Esophagus (tissue), 2 donors: ENCODE measurements at regions not wholly inside any gene's neighbourhood (a gene's known extent, or its start where the extent isn't known, plus 50 kb on each side); places are given as distances from the start of the nearest gene placed in this dataset.

Experiments
- H3K27ac ChIP-seq, 2 donors: one replicate each; pipeline ENCODE4 v1.5.1; 2013; ENCODE audit warnings: low read depth in 2 of 2, mild to moderate bottlenecking in 2 of 2, inconsistent platforms in 1 of 2, low read length in 1 of 2, moderate library complexity in 1 of 2
- H3K27me3 ChIP-seq, 2 donors: one replicate each; pipeline ENCODE4 v1.6.1; 2013; ENCODE audit warnings: low read length in 2 of 2, control low read depth in 1 of 2, mild to moderate bottlenecking in 1 of 2; ENCODE audit not compliant: insufficient read depth in 2 of 2, control insufficient read depth in 1 of 2
- H3K36me3 ChIP-seq, 2 donors: one replicate each; pipeline ENCODE4 v1.6.1; 2013; ENCODE audit warnings: low read length in 1 of 2; ENCODE audit not compliant: control insufficient read depth in 2 of 2, insufficient read depth in 2 of 2
- H3K4me1 ChIP-seq, 2 donors: one replicate each; pipeline ENCODE4 v1.6.1; 2013; ENCODE audit warnings: low read length in 1 of 2; ENCODE audit not compliant: control insufficient read depth in 2 of 2, insufficient read depth in 2 of 2
- H3K4me3 ChIP-seq, 2 donors: one replicate each; pipeline ENCODE4 v1.5.1; 2013; ENCODE audit warnings: low read length in 2 of 2, mild to moderate bottlenecking in 2 of 2, low read depth in 1 of 2, moderate library complexity in 1 of 2
- H3K9me3 ChIP-seq, 2 donors: one replicate each; pipeline ENCODE4 v1.6.1; 2013; ENCODE audit warnings: mild to moderate bottlenecking in 2 of 2, low read depth in 1 of 2, low read length in 1 of 2, moderate library complexity in 1 of 2; ENCODE audit not compliant: control insufficient read depth in 2 of 2, insufficient read depth in 1 of 2
- WGBS, 2 donors: extraction: QIAGEN DNeasy Blood & Tissue Kit; methylation state at CpG; one replicate each; pipeline ENCODE4 v1.1.7; 2013; 5-methylcytosine and 5-hydroxymethylcytosine counted together
- donor health status: healthy with polysubstance abuse.
- donor health status: Bipolar disorder and iron deficiency.

- H3K4me3 ChIP-seq = no peak overlapping the region
- no peak overlapping the region for H3K27ac ChIP-seq
- H3K4me1 ChIP-seq = no peaks in the 10 kb centered on the region
- peaks cover 0 to 1% of the 10 kb centered on the region in 2 donors for H3K27me3 ChIP-seq
- no peaks in the 10 kb centered on the region for H3K36me3 ChIP-seq
- H3K9me3 ChIP-seq = no peaks in the 10 kb centered on the region
These were observed 105.4 kb downstream of the RFX6 start for GRCh38 chr6:116982401-116982800.

GRCh38 chr6:116983375-116983774 is 106.3 kb downstream of the RFX6 start:
- Histone ChIP-seq H3K27ac (no peak overlapping the region), H3K4me3 (no peak overlapping the region), H3K27me3 (no peaks in the 10 kb centered on the region), H3K36me3 (no peaks in the 10 kb centered on the region), H3K9me3 (no peaks in the 10 kb centered on the region), H3K4me1 (no peaks in the 10 kb centered on the region)
- 93% methylated on average over 3 of the region's 3 CpGs for WGBS, 2 donors

GRCh38 chr6:116986819-116987218 is 109.8 kb downstream of the RFX6 start:
- Histone ChIP-seq H3K27ac (no peak overlapping the region), H3K9me3 (no peaks in the 10 kb centered on the region), H3K4me3 (no peak overlapping the region), H3K27me3 (no peaks in the 10 kb centered on the region), H3K4me1 (no peaks in the 10 kb centered on the region), H3K36me3 (no peaks in the 10 kb centered on the region)
- 75 to 87% methylated on average over 2 of the region's 2 CpGs for WGBS, 2 donors

GRCh38 chr6:116990679-116991078 is 113.6 kb downstream of the RFX6 start:
- peaks cover 0 to 2% of the 10 kb centered on the region in 2 donors for H3K9me3 ChIP-seq
- WGBS, 2 donors = 23 to 27% methylated on average over 1 of the region's 1 CpG
- H3K4me1 ChIP-seq = no peaks in the 10 kb centered on the region
- no peaks in the 10 kb centered on the region for H3K27me3 ChIP-seq
- H3K4me3 ChIP-seq = no peak overlapping the region
- no peak overlapping the region for H3K27ac ChIP-seq
- no peaks in the 10 kb centered on the region for H3K36me3 ChIP-seq

GRCh38 chr6:116992546-116992945 is 115.5 kb downstream of the RFX6 start:
- Histone ChIP-seq H3K36me3 (no peaks in the 10 kb centered on the region), H3K4me3 (no peak overlapping the region), H3K9me3 (peaks cover 0 to 2% of the 10 kb centered on the region in 2 donors), H3K4me1 (no peaks in the 10 kb centered on the region), H3K27me3 (no peaks in the 10 kb centered on the region), H3K27ac (no peak overlapping the region)

GRCh38 chr6:116994447-116994846 is 117.4 kb downstream of the RFX6 start:
- Histone ChIP-seq H3K27ac (no peak overlapping the region), H3K27me3 (no peaks in the 10 kb centered on the region), H3K36me3 (no peaks in the 10 kb centered on the region), H3K9me3 (peaks cover 0 to 2% of the 10 kb centered on the region in 2 donors), H3K4me1 (no peaks in the 10 kb centered on the region), H3K4me3 (no peak overlapping the region)
- WGBS, 2 donors = 68 to 74% methylated on average over 5 of the region's 5 CpGs

- H3K9me3 ChIP-seq = peaks cover 0 to 2% of the 10 kb centered on the region in 2 donors
- H3K4me3 ChIP-seq = no peak overlapping the region
- WGBS, 2 donors = 45 to 50% methylated on average over 5 of the region's 5 CpGs
- H3K36me3 ChIP-seq = no peaks in the 10 kb centered on the region
- H3K27ac ChIP-seq = no peak overlapping the region
- no peaks in the 10 kb centered on the region for H3K4me1 ChIP-seq
- H3K27me3 ChIP-seq = no peaks in the 10 kb centered on the region
These were observed 119.8 kb downstream of the RFX6 start for GRCh38 chr6:116996842-116997241.

GRCh38 chr6:116997496-116997895 is 120.5 kb downstream of the RFX6 start:
- Histone ChIP-seq H3K4me1 (no peaks in the 10 kb centered on the region), H3K27me3 (no peaks in the 10 kb centered on the region), H3K27ac (no peak overlapping the region), H3K36me3 (no peaks in the 10 kb centered on the region), H3K4me3 (no peak overlapping the region), H3K9me3 (peaks cover 0 to 2% of the 10 kb centered on the region in 2 donors)
- WGBS, 2 donors = 79 to 88% methylated on average over 6 of the region's 6 CpGs

GRCh38 chr6:117007659-117008058 is 130.6 kb downstream of the RFX6 start:
- H3K4me3 ChIP-seq = no peak overlapping the region
- H3K27ac ChIP-seq = no peak overlapping the region
- WGBS, 2 donors = 78 to 81% methylated on average over 3 of the region's 3 CpGs
- H3K4me1 ChIP-seq = no peaks in the 10 kb centered on the region
- no peaks in the 10 kb centered on the region for H3K36me3 ChIP-seq
- no peaks in the 10 kb centered on the region for H3K9me3 ChIP-seq
- no peaks in the 10 kb centered on the region for H3K27me3 ChIP-seq

GRCh38 chr6:117008618-117009017 is 131.6 kb downstream of the RFX6 start:
- Histone ChIP-seq H3K4me1 (no peaks in the 10 kb centered on the region), H3K4me3 (no peak overlapping the region), H3K9me3 (no peaks in the 10 kb centered on the region), H3K27me3 (no peaks in the 10 kb centered on the region), H3K36me3 (no peaks in the 10 kb centered on the region), H3K27ac (no peak overlapping the region)
- WGBS, 2 donors = 85 to 93% methylated on average over 3 of the region's 3 CpGs
